HG02610 (cell line): ENCODE measurements at regions not wholly inside any gene's neighbourhood (a gene's known extent, or its start where the extent isn't known, plus 50 kb on each side); places are given as distances from the start of the nearest gene placed in this dataset.

Source experiments
- ATAC-seq: cut with Tn5 transposase; IDR thresholded peaks from one replicate; pipeline ENCODE4 v1.9.1; 2021; ENCODE audit warnings: mild to moderate bottlenecking, moderate library complexity; ENCODE audit not compliant: unreplicated experiment

DNA sequence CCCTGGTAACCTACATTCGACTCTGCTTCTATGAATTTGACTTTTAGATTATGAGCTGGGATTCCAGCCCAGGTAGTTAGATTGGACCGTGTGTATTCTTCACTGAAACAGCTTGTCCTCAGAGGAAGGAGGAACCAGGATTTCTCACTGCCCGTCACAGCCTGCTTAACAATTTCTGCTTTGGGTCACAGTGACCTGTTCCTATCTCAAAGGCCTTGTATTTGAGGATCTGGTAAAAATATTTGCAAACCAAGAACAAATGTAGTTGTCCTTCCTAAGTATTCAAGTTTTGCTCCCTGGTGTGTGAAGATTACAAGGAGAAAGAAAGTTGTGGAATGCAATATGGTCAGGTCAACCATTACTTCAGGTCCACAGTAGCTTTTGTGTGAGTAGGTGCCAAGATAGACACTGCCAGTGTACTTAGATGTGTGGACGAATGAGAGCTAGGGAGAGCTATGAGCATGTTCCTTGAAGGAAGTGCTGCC, 55.1 kb downstream of the KIF4B start:
- no peak for ATAC-seq

DNA sequence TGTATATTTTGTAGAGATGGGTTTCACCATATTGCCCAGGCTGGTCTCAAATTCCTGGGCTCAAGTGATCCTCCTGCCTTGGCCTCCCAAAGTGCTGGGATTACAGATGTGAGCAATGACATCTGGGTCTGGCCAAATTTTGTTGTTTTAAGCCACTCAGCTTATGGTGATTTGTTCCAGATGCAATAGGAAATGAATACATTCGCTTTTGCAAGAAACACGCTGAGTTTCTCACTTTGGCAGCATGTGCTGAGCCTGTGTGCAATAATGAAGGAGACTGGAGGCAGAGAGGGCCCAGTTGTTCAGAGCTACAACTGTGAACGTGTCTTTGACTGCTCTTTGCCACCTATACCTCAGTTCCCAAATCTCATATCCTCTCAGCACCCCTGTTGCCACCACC, 56.4 kb downstream of the KIF4B start:
- ATAC-seq, result no peak

DNA sequence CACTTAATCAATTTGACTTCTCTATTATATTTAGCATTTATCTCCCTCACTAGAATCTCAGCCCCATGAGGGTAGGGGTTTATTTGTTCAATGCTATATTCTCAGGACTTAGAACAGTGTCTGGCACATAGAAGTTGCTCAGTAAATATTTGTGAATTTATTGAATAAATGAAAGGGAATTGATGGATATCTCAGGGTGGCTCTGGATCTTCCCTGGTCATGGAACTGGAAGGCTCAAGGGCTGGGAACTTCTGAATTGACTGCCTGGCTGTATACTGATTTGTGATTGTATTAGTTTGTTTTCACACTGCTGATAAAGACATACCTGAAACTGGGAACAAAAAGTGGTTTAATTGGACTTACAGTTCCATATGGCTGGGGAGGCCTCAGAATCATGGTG, 57.2 kb downstream of the KIF4B start:
- ATAC-seq, result no peak

DNA sequence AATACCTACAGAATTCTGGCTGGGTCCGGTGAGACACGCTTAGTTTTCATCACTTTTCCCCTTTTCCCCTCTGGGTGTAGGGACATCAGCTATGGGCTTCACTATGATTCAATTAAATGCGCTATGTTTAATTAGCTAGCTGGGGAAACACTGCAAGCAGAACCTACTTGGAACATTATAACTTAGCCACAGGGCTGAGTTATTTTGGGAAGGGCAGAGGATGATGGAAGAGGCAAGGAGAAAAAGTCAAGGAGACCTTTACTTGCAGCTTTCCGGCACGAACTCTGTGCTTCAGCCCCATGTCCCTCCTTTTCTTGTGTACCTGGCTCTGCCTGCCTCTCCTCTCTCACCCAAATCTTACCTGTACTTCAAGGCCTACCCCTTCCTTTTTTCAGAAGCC, 62.8 kb downstream of the KIF4B start:
- ATAC-seq, result no peak

DNA sequence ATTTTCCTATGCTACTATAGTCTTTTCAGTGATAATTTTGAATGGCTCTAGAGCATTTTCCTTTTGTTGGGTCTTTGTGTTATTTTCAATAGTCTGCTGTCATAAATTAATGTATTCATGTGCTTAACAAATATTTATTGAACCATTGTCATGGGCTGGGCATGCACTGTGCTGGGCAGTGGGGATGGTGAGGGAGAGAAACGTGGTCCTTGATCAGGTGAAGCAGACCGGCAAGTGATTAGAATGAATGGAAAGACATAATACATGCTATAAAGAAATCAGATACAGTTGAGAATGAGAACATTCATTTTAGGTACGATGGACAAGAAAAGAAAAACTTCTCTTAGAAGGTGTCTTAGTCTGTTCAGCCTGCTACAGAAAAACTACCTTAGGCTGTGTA, 66.1 kb downstream of the KIF4B start:
- ATAC-seq, result no peak

DNA sequence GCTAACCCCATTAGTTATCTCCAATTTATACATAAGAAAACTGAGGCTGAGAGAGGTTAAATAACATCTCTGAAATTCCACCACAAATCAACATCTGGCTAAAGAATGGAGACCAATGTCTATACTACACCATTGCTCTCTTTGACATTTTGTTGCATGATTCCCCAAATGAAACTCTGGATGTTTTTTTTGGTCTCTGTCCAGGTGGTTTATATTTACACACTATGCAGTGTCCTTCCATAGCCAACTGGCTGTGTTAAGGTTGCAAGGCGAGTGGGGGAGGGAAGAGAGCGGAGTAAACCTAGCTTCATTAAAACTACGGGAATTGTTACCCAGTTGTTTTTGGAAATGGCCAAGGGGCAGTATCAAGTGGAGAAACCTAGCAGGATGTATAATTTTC, 67.2 kb downstream of the KIF4B start:
- ATAC-seq, result no peak

DNA sequence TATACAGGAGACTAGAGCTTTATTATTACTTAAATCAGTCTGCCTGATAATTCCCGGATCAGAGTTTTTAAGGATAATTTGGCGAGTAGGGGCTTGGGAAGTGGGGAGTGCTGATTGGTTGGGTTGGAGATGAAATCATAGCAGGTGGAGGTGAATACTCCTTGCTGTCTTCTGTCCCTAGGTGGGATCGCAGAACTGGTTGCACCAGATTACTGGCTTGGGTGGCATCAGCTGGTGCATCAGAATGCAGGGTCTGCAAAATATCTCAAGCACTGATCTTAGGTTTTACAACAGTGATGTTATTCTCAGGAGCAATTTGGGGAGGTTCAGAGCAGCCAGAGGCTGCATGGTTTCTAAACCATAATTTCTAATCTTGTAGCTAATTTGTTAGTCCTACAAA, 68.1 kb downstream of the KIF4B start:
- no peak for ATAC-seq

DNA sequence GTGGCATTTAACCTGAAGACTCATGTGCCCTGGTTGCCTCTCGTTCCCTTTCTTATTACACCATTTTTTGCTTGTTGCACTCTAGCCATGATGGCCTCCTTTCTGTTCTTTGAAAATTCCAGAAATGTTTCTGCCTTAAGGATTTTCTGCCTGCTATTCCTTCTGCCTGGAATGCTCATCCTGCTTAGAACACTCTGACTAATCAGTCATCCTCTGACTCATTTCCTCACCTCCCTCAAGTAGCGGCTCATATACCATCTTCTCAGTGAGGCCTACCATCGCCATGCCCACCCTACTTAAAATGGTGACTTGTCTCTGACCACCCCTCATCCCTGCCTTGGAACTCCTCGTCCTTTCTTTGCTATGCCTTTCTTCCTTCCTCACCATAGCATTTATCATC, 68.8 kb downstream of the KIF4B start:
- ATAC-seq, result no peak

DNA sequence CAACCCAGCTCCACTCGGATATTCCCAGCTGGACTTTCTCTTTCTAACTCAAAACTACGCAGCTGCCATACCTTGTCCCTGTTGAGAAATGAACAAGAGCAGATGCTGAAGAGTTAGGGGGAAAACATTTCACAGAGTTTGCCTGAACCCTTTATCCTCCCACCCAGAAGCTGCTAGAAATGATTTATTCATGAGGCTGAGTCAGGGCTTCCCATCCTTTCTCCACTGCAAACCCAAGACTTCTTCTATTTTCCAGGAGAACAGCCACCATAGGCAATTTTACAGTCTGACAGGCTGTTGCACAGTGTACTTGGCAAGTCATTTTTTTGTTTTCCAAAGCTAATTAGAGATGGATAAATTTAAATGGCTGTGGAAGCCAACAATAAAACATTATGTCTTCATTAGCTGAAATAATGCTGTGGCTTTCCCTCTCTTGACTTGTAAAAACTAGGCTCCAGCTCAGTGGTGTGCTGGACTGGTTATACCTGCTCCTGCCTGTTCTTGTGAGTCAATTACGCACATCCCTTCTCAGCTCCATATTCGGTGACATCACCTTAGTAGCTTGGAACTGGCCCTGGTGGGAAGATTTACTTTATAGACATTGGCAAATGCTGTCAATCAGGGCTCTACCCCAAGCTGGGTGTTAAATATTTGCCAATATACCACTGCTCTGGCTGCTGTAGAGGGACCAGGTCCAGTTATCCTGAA, 71.9 kb downstream of the KIF4B start:
- ATAC-seq, result no peak

DNA sequence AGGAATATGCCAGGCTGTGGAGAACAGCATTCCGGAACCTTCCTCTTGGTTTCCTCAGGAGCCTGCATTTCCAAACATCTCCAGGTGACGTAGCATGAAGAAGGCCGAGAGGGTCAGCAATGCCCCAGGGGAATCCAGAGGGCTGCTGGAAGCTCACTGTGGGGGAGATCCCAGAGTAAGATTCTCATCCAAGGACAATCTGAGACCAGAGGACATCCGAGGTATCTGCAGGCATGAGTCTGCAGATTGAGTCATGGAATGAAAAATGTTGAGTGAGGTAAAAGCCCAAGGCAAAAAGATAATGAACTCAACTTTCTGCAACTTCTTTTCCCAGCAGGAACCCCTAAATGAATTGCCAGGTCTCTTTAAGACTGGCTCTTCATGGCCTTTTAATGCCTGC, 73.5 kb downstream of the KIF4B start:
- ATAC-seq, result no peak

DNA sequence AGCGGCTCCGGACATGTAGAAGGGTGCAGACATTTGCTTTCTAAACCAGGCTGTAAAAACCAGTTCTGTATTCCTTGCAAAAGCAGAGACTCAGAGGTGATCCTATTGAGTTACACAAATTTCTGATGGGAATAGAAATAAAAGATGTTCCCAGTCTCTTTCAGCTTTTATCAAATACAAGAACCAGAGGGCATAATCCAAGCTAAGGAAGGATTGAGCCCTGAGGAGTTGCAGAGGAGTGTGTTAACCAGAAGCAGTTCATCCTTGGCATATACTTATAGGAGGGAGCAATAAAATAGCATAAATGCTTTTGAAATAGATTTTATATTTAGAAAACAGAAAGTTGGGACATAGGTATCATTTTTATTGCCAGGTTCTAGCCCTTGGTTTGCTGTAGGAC, 75.3 kb downstream of the KIF4B start:
- ATAC-seq, result no peak

DNA sequence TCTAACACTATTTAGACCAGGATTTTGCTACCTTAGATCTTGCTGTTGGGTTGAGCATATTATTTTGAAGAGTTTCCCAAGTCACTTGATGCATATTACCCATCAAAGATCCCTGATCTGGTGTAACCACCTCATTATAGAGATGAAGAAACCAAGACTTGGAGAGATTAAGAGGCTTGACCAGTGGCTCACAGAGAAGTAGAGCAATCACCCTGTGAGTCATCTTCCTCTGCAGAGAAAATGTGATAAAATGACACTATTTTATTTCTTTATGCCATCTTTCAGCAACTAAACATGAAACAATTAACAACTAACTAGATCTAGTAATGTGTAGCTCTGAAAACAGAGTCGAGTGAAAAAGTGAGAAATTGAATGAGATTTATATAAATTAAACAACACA, 76.1 kb downstream of the KIF4B start:
- ATAC-seq, result no peak

DNA sequence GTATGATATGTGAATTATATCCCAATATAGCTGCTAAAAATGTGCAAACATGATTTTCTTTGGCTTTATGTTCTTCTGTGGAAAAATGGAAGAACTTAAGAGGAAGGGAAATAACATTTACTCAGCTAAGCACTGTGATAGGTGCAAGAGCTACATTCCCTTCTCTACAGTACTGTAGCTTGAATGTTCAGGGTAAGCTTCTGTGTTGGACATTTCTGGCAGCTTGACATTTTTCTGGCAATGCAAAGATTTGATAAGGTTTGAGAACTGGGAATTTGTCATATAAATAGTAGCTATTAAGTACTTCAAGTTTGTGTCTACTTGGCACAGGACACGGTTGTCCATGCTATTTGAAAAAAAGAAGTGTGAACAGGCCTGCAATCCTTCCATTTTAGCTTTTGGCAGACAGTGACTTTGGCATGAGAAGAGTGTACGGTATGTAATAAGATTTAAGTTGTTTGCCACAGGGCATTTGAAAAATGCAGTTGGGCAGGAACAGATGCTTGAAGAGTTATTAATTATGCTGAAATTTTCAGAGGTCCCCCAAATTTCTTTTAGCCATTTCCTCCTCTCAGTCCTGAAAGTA, 77.6 kb downstream of the KIF4B start:
- ATAC-seq, result no peak

DNA sequence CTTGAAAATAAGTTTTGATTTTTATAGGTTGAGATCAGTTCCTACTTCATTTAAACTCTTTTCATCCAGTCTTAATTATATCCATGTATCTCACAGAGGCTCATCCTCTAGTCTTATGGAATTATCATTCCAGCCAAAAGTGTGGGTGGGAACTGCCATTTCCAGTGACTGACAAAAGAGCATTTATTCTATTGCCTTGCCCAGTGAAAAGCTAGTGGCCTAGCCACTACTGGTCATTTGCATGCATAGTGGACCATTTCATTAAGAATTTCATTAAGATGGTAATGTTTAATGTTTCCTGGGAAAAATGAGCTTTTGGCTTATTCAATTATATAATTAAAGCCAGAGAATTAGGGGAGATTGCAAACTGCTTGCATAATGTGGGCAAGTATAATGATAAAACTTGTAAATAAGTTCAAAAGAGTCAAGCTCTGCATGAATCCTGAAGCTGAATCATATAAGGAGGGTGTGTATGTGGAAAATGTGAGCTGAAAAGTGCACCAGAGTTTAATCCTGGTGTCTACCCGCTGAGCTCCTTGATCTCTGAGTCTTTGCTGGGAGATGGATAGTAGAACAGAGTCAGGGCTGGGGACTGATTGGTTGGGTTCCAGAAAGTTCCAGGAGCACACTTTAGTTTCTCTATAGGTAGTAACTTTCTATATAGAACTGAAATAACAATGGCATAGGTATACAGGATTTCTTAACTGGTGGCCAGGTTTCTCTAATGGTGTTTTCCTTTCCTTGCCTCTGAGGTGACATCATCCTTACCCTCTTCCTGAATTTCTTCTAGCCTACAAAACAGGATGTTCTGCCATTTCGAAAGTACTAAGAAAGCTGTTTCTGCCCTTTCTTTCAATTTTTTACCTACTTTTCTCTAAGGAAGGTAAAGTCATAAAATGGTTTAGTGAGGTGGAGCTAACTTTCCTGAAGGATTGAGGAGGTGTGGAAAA, 78.5 kb downstream of the KIF4B start:
- ATAC-seq, result no peak

DNA sequence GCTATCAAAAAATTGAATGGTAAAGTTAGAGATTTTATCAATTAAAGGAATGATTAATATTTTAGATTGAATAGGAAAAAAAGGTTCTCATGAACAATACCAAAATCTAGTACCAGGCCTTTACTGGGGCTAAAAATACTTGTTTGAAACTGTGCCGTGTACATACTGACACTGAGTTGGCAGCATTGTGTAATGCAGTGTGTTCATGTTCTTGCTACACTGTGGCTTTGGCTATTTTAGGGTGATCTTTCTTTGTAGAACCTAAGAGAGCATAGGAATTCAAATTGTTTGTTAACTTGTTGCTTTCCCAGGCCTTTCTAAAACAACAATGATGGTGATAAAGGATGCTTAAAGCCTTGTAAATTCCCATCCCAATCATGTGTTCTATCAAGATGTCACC, 80.9 kb downstream of the KIF4B start:
- no peak for ATAC-seq

DNA sequence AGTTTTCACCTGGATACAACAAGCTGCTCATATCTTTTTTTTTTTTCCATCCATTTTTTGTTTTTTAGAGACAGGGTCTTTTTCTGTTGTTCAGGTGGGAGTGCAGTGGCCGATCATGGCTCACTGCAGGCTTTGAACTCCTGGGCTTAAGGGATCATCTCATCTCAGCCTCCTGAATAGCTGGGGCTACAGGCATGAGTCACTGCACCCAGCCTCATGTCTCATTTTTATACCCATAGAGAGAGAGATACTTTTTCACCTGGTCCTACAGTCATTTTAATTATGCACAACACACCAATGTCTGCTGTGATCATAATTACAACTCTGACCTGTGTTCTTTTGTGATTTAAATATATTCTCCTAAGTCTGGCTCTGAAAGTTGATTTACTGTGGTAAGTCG, 84.4 kb downstream of the KIF4B start:
- ATAC-seq, result no peak

DNA sequence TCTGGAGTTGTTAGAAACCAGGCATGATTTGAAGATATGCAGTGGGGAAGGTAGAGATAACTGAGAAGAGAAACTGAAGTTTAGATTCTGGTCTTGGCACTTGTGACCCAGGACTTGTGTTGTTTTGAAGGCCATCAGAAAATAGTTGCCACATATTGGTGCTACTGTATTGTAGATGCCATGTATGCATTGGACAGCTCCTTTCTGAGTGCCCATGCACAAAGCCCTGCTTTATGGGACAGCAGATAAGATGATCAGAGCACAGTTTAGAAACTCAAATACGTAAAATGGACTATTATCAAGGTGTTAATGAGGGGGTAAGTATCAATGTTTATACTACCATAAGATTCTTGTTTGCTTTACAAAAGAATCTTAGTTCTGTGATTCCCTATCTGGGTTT, 84.9 kb downstream of the KIF4B start:
- ATAC-seq, result no peak

DNA sequence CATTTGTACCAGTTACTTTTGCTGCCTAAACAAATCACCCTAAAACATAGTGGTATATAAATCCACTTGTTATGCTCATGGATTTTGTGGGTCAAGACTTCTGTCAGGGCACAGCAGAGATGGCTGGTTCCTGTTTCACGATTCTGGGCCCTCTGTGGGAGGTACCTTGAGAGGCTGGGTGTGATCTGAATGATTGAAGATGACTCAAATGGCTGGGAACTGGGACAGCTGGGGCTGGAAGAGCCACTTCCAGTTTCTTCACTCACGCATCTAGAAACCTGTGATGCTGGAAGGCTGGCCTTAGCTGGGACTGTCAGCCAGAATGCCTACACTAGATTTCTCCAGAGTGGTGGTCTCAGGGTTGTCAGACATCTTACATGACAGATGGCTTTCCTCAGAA, 88.1 kb downstream of the KIF4B start:
- no peak for ATAC-seq

DNA sequence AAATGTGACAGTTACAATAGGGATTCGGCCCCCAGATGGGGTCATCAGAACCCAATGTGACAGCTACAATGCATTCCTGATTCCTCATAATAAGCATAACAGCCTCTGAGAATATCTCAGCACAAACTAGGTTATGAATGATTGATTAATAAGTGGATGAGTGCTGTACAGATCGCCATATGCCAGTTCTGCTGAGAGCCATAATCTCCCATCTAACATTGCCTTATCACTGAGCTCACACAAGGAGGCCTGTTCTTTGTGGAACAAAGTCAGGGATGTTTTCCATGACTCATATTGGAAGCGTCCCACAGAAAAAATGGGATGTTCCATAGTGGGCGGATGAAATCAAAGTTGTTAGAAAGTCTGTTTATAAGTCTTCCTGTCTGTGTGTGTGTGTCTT, 89.6 kb downstream of the KIF4B start:
- ATAC-seq, result no peak

DNA sequence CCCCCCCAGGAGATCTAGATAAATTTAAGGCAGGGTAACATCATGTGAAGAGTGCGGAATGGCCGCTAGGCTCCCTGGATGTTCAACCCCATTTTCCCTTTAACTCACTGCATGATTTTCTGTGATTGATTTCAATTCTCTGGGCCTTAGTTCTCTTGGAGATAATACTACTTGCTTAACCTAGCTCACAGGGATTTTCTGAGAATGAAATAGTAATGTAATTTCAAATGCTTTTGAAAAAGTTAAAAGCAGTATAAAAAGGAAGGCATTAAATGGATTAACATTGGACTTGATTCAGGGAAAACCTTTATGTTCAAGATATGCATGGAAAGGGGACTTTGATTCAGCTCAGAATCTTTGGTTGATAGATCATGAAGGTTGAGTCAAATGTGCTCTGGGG, 90.9 kb downstream of the KIF4B start:
- no peak for ATAC-seq

DNA sequence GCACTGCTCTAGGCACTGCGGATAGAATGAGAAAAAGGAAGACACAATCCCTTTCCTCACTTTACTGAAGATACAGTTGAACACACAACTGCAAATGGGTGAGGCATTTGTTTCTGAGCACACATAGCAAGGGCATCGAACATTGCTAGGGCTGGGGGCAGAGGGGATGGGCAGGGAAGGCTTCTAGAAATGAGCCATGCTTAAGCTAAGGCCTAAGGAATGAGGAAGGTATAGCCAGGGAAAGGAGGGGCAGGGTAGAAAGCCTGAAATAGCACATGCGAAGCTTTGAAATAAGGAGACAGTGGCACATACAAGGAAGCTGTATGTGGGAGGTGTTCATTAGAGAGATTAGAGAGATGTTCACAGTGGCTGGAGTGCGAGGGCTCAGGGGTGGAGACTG, 92.7 kb downstream of the KIF4B start:
- no peak for ATAC-seq

DNA sequence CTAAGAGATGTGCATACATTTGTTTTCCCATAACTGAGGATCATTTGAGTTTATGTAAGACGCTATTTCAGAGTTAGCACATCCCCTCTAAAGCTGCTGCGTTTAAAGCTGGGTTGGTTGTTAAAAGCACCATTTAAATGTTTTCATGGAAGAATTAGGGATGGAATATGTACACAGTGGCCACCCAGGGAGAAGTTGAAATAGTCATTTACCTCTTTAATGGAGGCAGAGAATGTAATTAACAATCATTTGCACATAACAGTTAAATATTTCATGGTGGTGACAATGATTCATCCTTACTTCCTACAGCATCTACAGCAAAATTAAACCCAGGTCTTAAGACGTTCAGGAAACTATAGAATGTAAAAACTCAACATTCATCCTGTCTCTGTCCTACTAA, 100.3 kb downstream of the KIF4B start:
- ATAC-seq, result no peak
